HepG2 (cell line): ENCODE measurements at regions not wholly inside any gene's neighbourhood (a gene's known extent, or its start where the extent isn't known, plus 50 kb on each side); places are given as distances from the start of the nearest gene placed in this dataset.

Experiments used
- ATAC-seq: fragments of 200-7000 bp; cut with Tn5 transposase; 3 replicates; pipeline ENCODE4 v1.9.1; 2020; ENCODE audit warnings: mild to moderate bottlenecking, moderate library complexity
- BruUV-seq: library from RNA; stranded (reverse); fragments of 400-500 nt; replicated peaks from 2 replicates; lab custom pipeline; 2021; lab: Mats Ljungman, UMichigan
- CTCF ChIA-PET: fragments of 300-600 bp; formaldehyde crosslinking; extraction: SDS; loops from one replicate; lab custom pipeline; 2021; ENCODE audit warnings: low total read pairs, inconsistent platforms, low intra/inter-chr PET ratio; lab: Yijun Ruan, JAX
- POLR2A ChIA-PET: fragments of 350-600 bp; sonication (Branson Sonifier 250); formaldehyde crosslinking; loops from one replicate; lab custom pipeline; 2020; ENCODE audit warnings: antibody characterized with exemption, inconsistent platforms; lab: Yijun Ruan, JAX
- DNase-seq: peaks from one replicate; pipeline ENCODE4 v3.0.0-alpha.2; 2015; ENCODE audit warnings: low spot score
- FAIRE-seq: peaks from 3 replicates; lab custom pipeline; 2011; peaks lifted over from hg19 to GRCh38; lab: Jason Lieb, UNC
- H2AFZ ChIP-seq: one replicate; pipeline ENCODE4 v1.6.1; 2011; ENCODE audit warnings: low read length, inconsistent platforms
- H3K27ac ChIP-seq: fragments of 300-600 bp; 3 replicates; pipeline ENCODE4 v1.8.0; 2011; ENCODE audit warnings: mixed run types, mild to moderate bottlenecking, mixed read lengths, low read length, inconsistent platforms; ENCODE audit not compliant: insufficient read depth; ENCODE audit errors: extremely low read length
- H3K27me3 ChIP-seq, 2 experiments: fragments of 200-600 bp in 1 of 2; 2 replicates in 1 of 2; 3 replicates in 1 of 2; pipeline versions ENCODE4 v1.6.0 to v1.8.0; 2011; ENCODE audit warnings: low read length in 2 of 2, mild to moderate bottlenecking in 2 of 2, moderate library complexity in 2 of 2, inconsistent platforms in 1 of 2; ENCODE audit not compliant: insufficient read depth in 2 of 2, control insufficient read depth in 1 of 2
- H3K36me3 ChIP-seq, 2 experiments: fragments of 200-600 bp in 1 of 2; replicated peaks in 1 of 2; 2 replicates in 1 of 2; 3 replicates in 1 of 2; pipeline versions ENCODE4 v1.5.1 to v1.8.0; 2011; ENCODE audit warnings: low read length in 2 of 2, inconsistent platforms in 1 of 2; ENCODE audit not compliant: insufficient read depth in 2 of 2, control insufficient read depth in 1 of 2
- H3K4me1 ChIP-seq: 2 replicates; pipeline ENCODE4 v1.5.1; 2012; ENCODE audit warnings: low read length, inconsistent platforms; ENCODE audit not compliant: insufficient read depth
- H3K4me2 ChIP-seq: 2 replicates; pipeline ENCODE4 v1.6.0; 2011; ENCODE audit warnings: low read depth, low read length, inconsistent platforms
- H3K4me3 ChIP-seq, 3 experiments: fragments of 200-600 bp in 1 of 3; sonication (generic), shearing (Covaris generic) in 1 of 3; replicated peaks in 1 of 3; 2 replicates each; pipeline ENCODE4 v1.5.1; 2011 to 2016; ENCODE audit warnings: low read length in 3 of 3, inconsistent platforms in 2 of 3, low read depth in 2 of 3, mild to moderate bottlenecking in 2 of 3, control low read depth in 1 of 3, mixed read lengths in 1 of 3; ENCODE audit not compliant: insufficient read depth in 1 of 3
- H3K79me2 ChIP-seq: one replicate; pipeline ENCODE4 v1.6.1; 2011; ENCODE audit warnings: low read length, inconsistent platforms; ENCODE audit not compliant: insufficient read depth
- H3K9ac ChIP-seq: 2 replicates; pipeline ENCODE4 v1.6.0; 2011; ENCODE audit warnings: mild to moderate bottlenecking, low read depth, low read length, inconsistent platforms; ENCODE audit not compliant: insufficient read depth
- H3K9me3 ChIP-seq: 2 replicates; pipeline ENCODE4 v1.5.1; 2012; ENCODE audit warnings: mild to moderate bottlenecking, low read length
- H4K20me1 ChIP-seq: 2 replicates; pipeline ENCODE4 v1.6.0; 2011; ENCODE audit warnings: inconsistent platforms, mild to moderate bottlenecking, low read length, moderate library complexity; ENCODE audit not compliant: insufficient read depth
- CEBPG ChIP-seq: IDR thresholded peaks from 2 replicates; pipeline ENCODE4 v1.6.1; 2016
- KLF6 ChIP-seq: IDR thresholded peaks from 2 replicates; pipeline ENCODE4 v1.8.0; 2016; ENCODE audit warnings: missing biosample characterization, missing genetic modification reagents
- NFYB ChIP-seq: sonication (generic); formaldehyde crosslinking; IDR thresholded peaks from 2 replicates; pipeline ENCODE4 v1.4.0; 2020; ENCODE audit warnings: missing genetic modification reagents
- PLRG1 ChIP-seq: fragments of 450-650 bp; conservative IDR thresholded peaks from 2 replicates; pipeline ENCODE4 v1.6.1; 2016
- RCOR2 ChIP-seq: IDR thresholded peaks from 2 replicates; pipeline ENCODE4 v1.6.1; 2016; ENCODE audit warnings: missing biosample characterization, missing genetic modification reagents
- SYNCRIP ChIP-seq: fragments of 200-400 bp; formaldehyde crosslinking; IDR thresholded peaks from 2 replicates; pipeline ENCODE4 v1.6.1; 2018; ENCODE audit warnings: mild to moderate bottlenecking, low read depth, low read length; ENCODE audit not compliant: insufficient read depth
- THYN1 ChIP-seq: sonication (generic); formaldehyde crosslinking; IDR thresholded peaks from 2 replicates; pipeline ENCODE4 v1.8.1; 2023; ENCODE audit warnings: low read depth, mild to moderate bottlenecking, moderate library complexity, missing genetic modification reagents, borderline replicate concordance
- TOPORS ChIP-seq: sonication (generic); formaldehyde crosslinking; IDR thresholded peaks from 2 replicates; pipeline ENCODE4 v1.8.0; 2023; ENCODE audit warnings: mild to moderate bottlenecking, missing genetic modification reagents
- ZFYVE20 ChIP-seq: sonication (generic); formaldehyde crosslinking; IDR thresholded peaks from 2 replicates; pipeline ENCODE4 v1.8.0; 2023; ENCODE audit warnings: low read depth, mild to moderate bottlenecking, moderate library complexity, missing genetic modification reagents, borderline replicate concordance
- ZNF17 ChIP-seq: sonication (generic); formaldehyde crosslinking; IDR thresholded peaks from 2 replicates; pipeline ENCODE4 v1.5.0; 2020; ENCODE audit warnings: mild to moderate bottlenecking, missing genetic modification reagents
- ZNF282 ChIP-seq: fragments of 450-650 bp; IDR thresholded peaks from 2 replicates; pipeline ENCODE4 v1.6.1; 2018; ENCODE audit not compliant: partially characterized antibody
- ZNF367 ChIP-seq: sonication (generic); formaldehyde crosslinking; IDR thresholded peaks from 2 replicates; pipeline ENCODE4 v1.4.0; 2020; ENCODE audit warnings: missing genetic modification reagents, borderline replicate concordance
- ZNF549 ChIP-seq: sonication (generic); formaldehyde crosslinking; IDR thresholded peaks from 2 replicates; pipeline ENCODE4 v1.5.0; 2020; ENCODE audit warnings: missing genetic modification reagents
- WGBS: methylation state at CpG from one replicate; pipeline ENCODE4 v1.1.6; 2017; ENCODE audit warnings: low lambda C conversion rate; 5-methylcytosine and 5-hydroxymethylcytosine counted together
- in situ Hi-C: cut with HindIII; loops from 2 replicates; pipeline ENCODE4 v1.10.0; 2017; ENCODE audit warnings: low pct_unique_long_range_greater_than_20kb; ENCODE audit not compliant: extremely low pct_ligation_motif_present
- intact Hi-C: fragments of 100-400 bp; cut with micrococcal nuclease; formaldehyde crosslinking; loops from one replicate; pipeline ENCODE4 v1.10.0; 2022; ENCODE audit not compliant: unreplicated experiment
- TF ChIP-seq, protein P1 (sequence below): sonication (generic); formaldehyde crosslinking; IDR thresholded peaks from 2 replicates; pipeline ENCODE4 v1.4.0; 2020; ENCODE audit warnings: missing genetic modification reagents, borderline replicate concordance

- H2AFZ ChIP-seq: no peak overlapping the region
- no TSS peak for BruUV-seq
- ChIA-PET CTCF (no interaction called here), POLR2A (no interaction called here)
- no peaks in the 10 kb centered on the region for H4K20me1 ChIP-seq
- H3K4me1 ChIP-seq: no peaks in the 10 kb centered on the region
- H3K4me2 ChIP-seq: no peak overlapping the region
- no peaks in the 10 kb centered on the region for H3K27me3 ChIP-seq
- H3K9ac ChIP-seq: no peak overlapping the region
- H3K36me3 ChIP-seq: no peaks in the 10 kb centered on the region
- WGBS: 0% methylated on average over 4 of the region's 18 CpGs
- H3K27ac ChIP-seq: no peak overlapping the region
- TF ChIP-seq THYN1 (CRISPR knock-in tag) (no peak), NFYB (CRISPR knock-in tag) (no peak), ZNF17 (CRISPR knock-in tag) (no peak)
- ATAC-seq (no peak), FAIRE-seq (no peak), DNase-seq (no peak)
- H3K9me3 ChIP-seq: peaks cover 53% of the 10 kb centered on the region
- no peak overlapping the region for H3K4me3 ChIP-seq
- in situ Hi-C loops (no loop called here), intact Hi-C loops (no loop called here)
- no peaks in the 10 kb centered on the region for H3K79me2 ChIP-seq
Measured at GRCh38 chr7:126040114-126041045, 1110.8 kb upstream of the POT1 start.

GRCh38 chr7:126026421-126027088, 1096.9 kb upstream of the POT1 start:
- Histone ChIP-seq H4K20me1 (no peaks in the 10 kb centered on the region), H3K27me3 (no peaks in the 10 kb centered on the region), H2AFZ (no peak overlapping the region), H3K9me3 (peaks cover 60% of the 10 kb centered on the region), H3K4me1 (no peaks in the 10 kb centered on the region), H3K4me2 (no peak overlapping the region), H3K36me3 (no peaks in the 10 kb centered on the region), H3K79me2 (no peaks in the 10 kb centered on the region), H3K4me3 (no peak overlapping the region), H3K27ac (no peak overlapping the region), H3K9ac (no peak overlapping the region)
- FAIRE-seq: no peak
- no peak for DNase-seq
- ChIA-PET POLR2A (no interaction called here), CTCF (no interaction called here)
- WGBS: 6% methylated on average over 3 of the region's 3 CpGs
- in situ Hi-C loops: no loop called here
- intact Hi-C loops: no loop called here
- BruUV-seq: no TSS peak
- no peak for ATAC-seq
- TF ChIP-seq ZNF549 (no peak), ZNF282 (no peak), KLF6 (CRISPR knock-in tag) (no peak), SYNCRIP (no peak), CEBPG (CRISPR knock-in tag) (no peak), RCOR2 (CRISPR knock-in tag) (no peak), ZNF367 (CRISPR knock-in tag) (no peak), TOPORS (no peak), ZFYVE20 (CRISPR knock-in tag) (no peak), PLRG1 (no peak)
- TF ChIP-seq, protein P1, sequence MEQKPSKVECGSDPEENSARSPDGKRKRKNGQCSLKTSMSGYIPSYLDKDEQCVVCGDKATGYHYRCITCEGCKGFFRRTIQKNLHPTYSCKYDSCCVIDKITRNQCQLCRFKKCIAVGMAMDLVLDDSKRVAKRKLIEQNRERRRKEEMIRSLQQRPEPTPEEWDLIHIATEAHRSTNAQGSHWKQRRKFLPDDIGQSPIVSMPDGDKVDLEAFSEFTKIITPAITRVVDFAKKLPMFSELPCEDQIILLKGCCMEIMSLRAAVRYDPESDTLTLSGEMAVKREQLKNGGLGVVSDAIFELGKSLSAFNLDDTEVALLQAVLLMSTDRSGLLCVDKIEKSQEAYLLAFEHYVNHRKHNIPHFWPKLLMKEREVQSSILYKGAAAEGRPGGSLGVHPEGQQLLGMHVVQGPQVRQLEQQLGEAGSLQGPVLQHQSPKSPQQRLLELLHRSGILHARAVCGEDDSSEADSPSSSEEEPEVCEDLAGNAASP (CRISPR knock-in tag): no peak
